CD4-positive, alpha-beta T cell treated with Interleukin-15 for 1 hour (primary cell): ENCODE measurements at regions not wholly inside any gene's neighbourhood (a gene's known extent, or its start where the extent isn't known, plus 50 kb on each side); places are given as distances from the start of the nearest gene placed in this dataset.
"Not testable (repeated sequence)": the region's sequence is repeated elsewhere in the genome, so short reads cannot be mapped to it uniquely, and the experiment has no call there.

Experiments
- DNase-seq: peaks from one replicate; pipeline ENCODE4 v3.0.0-alpha.2; 2020

- DNase-seq: no peak
Measured at GRCh38 chr5:101455048-101455447, 552.0 kb upstream of the ST8SIA4 start.

GRCh38 chr5:101442281-101442680, 539.2 kb upstream of the ST8SIA4 start:
- DNase-seq: not testable (repeated sequence)

- no peak for DNase-seq
Measured at GRCh38 chr5:101440173-101440572, 537.1 kb upstream of the ST8SIA4 start.

GRCh38 chr5:101437351-101437750, 534.3 kb upstream of the ST8SIA4 start:
- no peak for DNase-seq

- DNase-seq: no peak
Measured at GRCh38 chr5:101435768-101436167, 532.7 kb upstream of the ST8SIA4 start.

GRCh38 chr5:101431201-101431600, 528.1 kb upstream of the ST8SIA4 start:
- DNase-seq: no peak

GRCh38 chr5:101430551-101430950, 527.5 kb upstream of the ST8SIA4 start:
- no peak for DNase-seq

- DNase-seq: no peak
Measured at GRCh38 chr5:101429241-101429640, 526.2 kb upstream of the ST8SIA4 start.

GRCh38 chr5:101425339-101425859, 522.3 kb upstream of the ST8SIA4 start:
- no peak for DNase-seq

GRCh38 chr5:101424530-101425175, 521.6 kb upstream of the ST8SIA4 start:
- no peak for DNase-seq

- DNase-seq: no peak
Measured at GRCh38 chr5:101418713-101419118, 515.6 kb upstream of the ST8SIA4 start.

GRCh38 chr5:101404531-101404930, 501.4 kb upstream of the ST8SIA4 start:
- DNase-seq: no peak

GRCh38 chr5:101393795-101394450, 490.8 kb upstream of the ST8SIA4 start:
- no peak for DNase-seq

GRCh38 chr5:101390151-101390908, 487.2 kb upstream of the ST8SIA4 start:
- DNase-seq: no peak

- no peak for DNase-seq
Measured at GRCh38 chr5:101385276-101385675, 482.2 kb upstream of the ST8SIA4 start.

GRCh38 chr5:101370181-101370580, 467.1 kb upstream of the ST8SIA4 start:
- DNase-seq: no peak

- DNase-seq: no peak
Measured at GRCh38 chr5:101364469-101364868, 461.4 kb upstream of the ST8SIA4 start.

GRCh38 chr5:101362067-101362466, 459.0 kb upstream of the ST8SIA4 start:
- DNase-seq: no peak

GRCh38 chr5:101346906-101347305, 443.8 kb upstream of the ST8SIA4 start:
- no peak for DNase-seq

GRCh38 chr5:101346447-101346846, 443.4 kb upstream of the ST8SIA4 start:
- no peak for DNase-seq

GRCh38 chr5:101338226-101338625, 435.1 kb upstream of the ST8SIA4 start:
- DNase-seq: no peak

GRCh38 chr5:101327816-101328215, 424.7 kb upstream of the ST8SIA4 start:
- DNase-seq: no peak

GRCh38 chr5:101326766-101327165, 423.7 kb upstream of the ST8SIA4 start:
- no peak for DNase-seq

GRCh38 chr5:101316401-101316800, 413.3 kb upstream of the ST8SIA4 start:
- DNase-seq: not testable (repeated sequence)
